Mesothelial cell of epicardium (in vitro differentiated cells): ENCODE measurements at regions not wholly inside any gene's neighbourhood (a gene's known extent, or its start where the extent isn't known, plus 50 kb on each side); places are given as distances from the start of the nearest gene placed in this dataset.
A peak's percentile ranks its signal among the peaks of the same experiment; 100 is the strongest.

Experiments
- DNase-seq, 2 experiments: peaks; one replicate each; pipeline ENCODE4 v3.0.0; 2021; ENCODE audit warnings: low spot score in 2 of 2; ENCODE audit not compliant: unreplicated experiment in 2 of 2
- H3K27ac Mint-ChIP-seq: 2 replicates; pipeline ENCODE4 v1.8.0; 2021; ENCODE audit warnings: mixed read lengths
- H3K27me3 Mint-ChIP-seq: 2 replicates; pipeline ENCODE4 v1.8.0; 2021; ENCODE audit warnings: low read depth, mixed read lengths
- H3K36me3 Mint-ChIP-seq: 2 replicates; pipeline ENCODE4 v1.8.0; 2021; ENCODE audit warnings: mixed read lengths
- H3K4me1 Mint-ChIP-seq: 2 replicates; pipeline ENCODE4 v1.8.0; 2021; ENCODE audit warnings: mixed read lengths
- H3K4me3 Mint-ChIP-seq: 2 replicates; pipeline ENCODE4 v1.8.0; 2021; ENCODE audit warnings: mild to moderate bottlenecking, moderate library complexity, mixed read lengths
- H3K9me3 Mint-ChIP-seq: 2 replicates; pipeline ENCODE4 v1.8.0; 2021; ENCODE audit warnings: mixed read lengths
- TF ChIP-seq, protein P1 (sequence below): fragments of 200-600 bp; sonication (generic); IDR thresholded peaks from one replicate; pipeline ENCODE4 v1.5.0; 2021; ENCODE audit warnings: antibody characterized with exemption; ENCODE audit not compliant: unreplicated experiment

DNA sequence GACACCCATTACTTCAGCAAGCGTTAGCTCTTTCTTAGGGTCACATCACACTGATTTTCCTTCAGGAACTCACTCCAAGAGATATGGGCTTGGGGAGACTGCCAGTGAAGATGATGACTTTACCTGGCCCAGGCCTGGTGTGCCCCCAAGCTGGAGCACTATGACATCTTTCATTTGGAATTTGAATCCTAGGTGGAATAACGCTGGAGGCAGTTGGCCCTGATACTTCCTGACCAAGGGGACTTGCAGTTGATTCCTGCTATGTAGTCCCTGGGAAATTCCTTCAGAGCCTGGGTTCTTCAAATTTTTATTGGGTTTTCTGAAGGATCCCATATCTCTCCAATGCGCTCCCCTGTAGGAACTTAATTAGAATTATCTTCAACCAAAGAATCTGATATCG is 114.9 kb upstream of the GUCA2B start:
- Mint-ChIP-seq H3K4me3 (no peak overlapping the region), H3K27ac (no peak overlapping the region), H3K4me1 (peaks cover 16% of the 10 kb centered on the region), H3K36me3 (no peaks in the 10 kb centered on the region), H3K27me3 (no peaks in the 10 kb centered on the region), H3K9me3 (no peaks in the 10 kb centered on the region)
- TF ChIP-seq, protein P1, sequence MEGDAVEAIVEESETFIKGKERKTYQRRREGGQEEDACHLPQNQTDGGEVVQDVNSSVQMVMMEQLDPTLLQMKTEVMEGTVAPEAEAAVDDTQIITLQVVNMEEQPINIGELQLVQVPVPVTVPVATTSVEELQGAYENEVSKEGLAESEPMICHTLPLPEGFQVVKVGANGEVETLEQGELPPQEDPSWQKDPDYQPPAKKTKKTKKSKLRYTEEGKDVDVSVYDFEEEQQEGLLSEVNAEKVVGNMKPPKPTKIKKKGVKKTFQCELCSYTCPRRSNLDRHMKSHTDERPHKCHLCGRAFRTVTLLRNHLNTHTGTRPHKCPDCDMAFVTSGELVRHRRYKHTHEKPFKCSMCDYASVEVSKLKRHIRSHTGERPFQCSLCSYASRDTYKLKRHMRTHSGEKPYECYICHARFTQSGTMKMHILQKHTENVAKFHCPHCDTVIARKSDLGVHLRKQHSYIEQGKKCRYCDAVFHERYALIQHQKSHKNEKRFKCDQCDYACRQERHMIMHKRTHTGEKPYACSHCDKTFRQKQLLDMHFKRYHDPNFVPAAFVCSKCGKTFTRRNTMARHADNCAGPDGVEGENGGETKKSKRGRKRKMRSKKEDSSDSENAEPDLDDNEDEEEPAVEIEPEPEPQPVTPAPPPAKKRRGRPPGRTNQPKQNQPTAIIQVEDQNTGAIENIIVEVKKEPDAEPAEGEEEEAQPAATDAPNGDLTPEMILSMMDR: no peak
- DNase-seq: no peak

GRCh38 chr1:42037586-42037985 is 115.6 kb upstream of the GUCA2B start:
- H3K4me1 Mint-ChIP-seq: peaks cover 11% of the 10 kb centered on the region
- no peaks in the 10 kb centered on the region for H3K9me3 Mint-ChIP-seq
- no peaks in the 10 kb centered on the region for H3K36me3 Mint-ChIP-seq
- H3K4me3 Mint-ChIP-seq: no peak overlapping the region
- DNase-seq: no peak
- H3K27me3 Mint-ChIP-seq: no peaks in the 10 kb centered on the region
- H3K27ac Mint-ChIP-seq: no peak overlapping the region
- TF ChIP-seq, protein P1: no peak

DNA sequence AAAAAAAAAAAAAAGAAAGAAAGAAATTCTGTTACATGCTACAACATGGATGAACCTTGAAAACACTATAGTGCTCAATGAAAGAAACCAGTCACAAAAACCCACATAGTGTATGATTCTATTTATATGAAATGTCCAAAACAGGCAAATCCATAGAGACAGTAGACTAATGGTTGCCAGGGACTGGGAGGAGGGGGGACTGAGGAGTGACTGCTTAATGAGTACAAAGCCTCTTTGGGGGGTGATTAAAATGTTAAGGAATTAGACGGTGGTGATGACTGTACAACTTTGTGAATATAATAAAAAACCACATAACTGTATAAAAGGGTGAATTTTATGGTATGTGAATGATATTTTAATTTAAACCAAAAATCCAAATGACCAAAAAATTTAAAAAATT is 116.0 kb upstream of the GUCA2B start:
- H3K4me1 Mint-ChIP-seq: peaks cover 11% of the 10 kb centered on the region
- DNase-seq: no peak
- no peaks in the 10 kb centered on the region for H3K36me3 Mint-ChIP-seq
- no peaks in the 10 kb centered on the region for H3K9me3 Mint-ChIP-seq
- H3K27ac Mint-ChIP-seq: no peak overlapping the region
- no peak overlapping the region for H3K4me3 Mint-ChIP-seq
- TF ChIP-seq, protein P1: no peak
- peaks cover under 1% of the 10 kb centered on the region for H3K27me3 Mint-ChIP-seq

GRCh38 chr1:42035830-42036604 is 117.2 kb upstream of the GUCA2B start:
- Mint-ChIP-seq H3K27me3 (peaks cover 6% of the 10 kb centered on the region), H3K4me1 (peaks cover 11% of the 10 kb centered on the region), H3K4me3 (peak overlapping the region; percentile 78), H3K9me3 (no peaks in the 10 kb centered on the region), H3K27ac (peak overlapping the region; percentile 64), H3K36me3 (no peaks in the 10 kb centered on the region)
- DNase-seq: peak; percentile 97 to 98
- TF ChIP-seq, protein P1: no peak

DNA sequence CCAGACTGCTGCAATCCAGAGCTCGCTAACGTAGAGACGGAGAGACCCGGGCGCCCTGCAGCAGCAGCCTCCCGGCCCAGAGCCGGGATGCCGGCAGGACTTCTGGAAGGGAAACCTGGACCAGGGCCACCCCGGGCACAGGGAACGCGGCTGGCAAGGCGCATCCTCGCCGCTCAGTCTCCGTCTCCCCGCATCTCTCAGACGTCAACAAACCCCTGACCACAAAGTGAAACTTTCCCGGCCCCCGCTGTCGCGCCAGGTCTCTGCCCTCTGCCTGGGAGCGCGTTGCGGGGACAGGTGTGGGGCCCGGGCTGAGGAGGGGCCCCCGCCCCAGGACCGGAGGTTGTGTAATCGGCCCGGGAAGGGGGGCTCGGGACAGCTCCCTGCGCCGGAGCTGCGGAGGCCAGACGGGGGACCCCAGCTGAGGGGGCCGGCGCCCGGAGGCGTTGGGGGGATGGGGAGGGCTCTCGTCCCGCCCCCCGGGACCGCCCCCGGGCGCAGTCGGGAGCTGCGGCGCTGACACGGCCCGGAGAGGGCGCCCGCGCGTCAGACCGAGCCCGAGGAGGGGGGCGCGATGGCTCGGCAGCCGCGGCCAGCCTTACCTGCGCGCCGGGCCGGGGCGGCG is 116.6 kb upstream of the HIVEP3 start:
- peak; percentile 41 to 77 for DNase-seq
- Mint-ChIP-seq H3K4me3 (peak overlapping the region; percentile 84), H3K36me3 (no peaks in the 10 kb centered on the region)

More for the DNA sequence above, 116.6 kb upstream of the HIVEP3 start:
- peaks cover 6% of the 10 kb centered on the region for H3K27me3 Mint-ChIP-seq
- H3K4me1 Mint-ChIP-seq: peaks cover 11% of the 10 kb centered on the region
- H3K9me3 Mint-ChIP-seq: no peaks in the 10 kb centered on the region
- TF ChIP-seq, protein P1: no peak
- H3K27ac Mint-ChIP-seq: peak overlapping the region; percentile 66
